Lung (tissue), 11 donors: ENCODE measurements at regions not wholly inside any gene's neighbourhood (a gene's known extent, or its start where the extent isn't known, plus 50 kb on each side); places are given as distances from the start of the nearest gene placed in this dataset.
A peak's percentile ranks its signal among the peaks of the same experiment; 100 is the strongest.
"Not testable (repeated sequence)": the region's sequence is repeated elsewhere in the genome, so short reads cannot be mapped to it uniquely, and the experiment has no call there.

Source experiments
- ATAC-seq: fragments of 200-7000 bp; cut with Tn5 transposase; one replicate; pipeline ENCODE4 v1.9.1; 2020; ENCODE audit warnings: moderate number of reproducible peaks; ENCODE audit not compliant: insufficient read depth, low FRiP score
- DNase-seq, 3 donors: peaks; one replicate each; pipeline ENCODE4 v3.0.0-alpha.2; 2013 to 2017
- H3K27ac ChIP-seq, 2 donors: one replicate each; pipeline ENCODE4 v1.5.1; 2013; ENCODE audit warnings: mild to moderate bottlenecking in 2 of 2, moderate library complexity in 2 of 2, control low read depth in 1 of 2, inconsistent platforms in 1 of 2, low read depth in 1 of 2, low read length in 1 of 2
- H3K27me3 ChIP-seq, 3 donors: one replicate each; pipeline ENCODE4 v1.5.1; 2013; ENCODE audit warnings: low read length in 2 of 3; ENCODE audit not compliant: control insufficient read depth in 3 of 3, insufficient read depth in 3 of 3
- H3K36me3 ChIP-seq, 4 donors: one replicate each; pipeline ENCODE4 v1.5.1; 2013; ENCODE audit warnings: low read length in 4 of 4, mild to moderate bottlenecking in 1 of 4, moderate library complexity in 1 of 4; ENCODE audit not compliant: control insufficient read depth in 4 of 4, insufficient read depth in 4 of 4
- H3K4me1 ChIP-seq, 5 donors: one replicate each; pipeline ENCODE4 v1.5.1; 2013; ENCODE audit warnings: low read length in 5 of 5, mild to moderate bottlenecking in 2 of 5, moderate library complexity in 1 of 5; ENCODE audit not compliant: control insufficient read depth in 5 of 5, insufficient read depth in 5 of 5
- H3K4me3 ChIP-seq: one replicate; pipeline ENCODE4 v1.5.1; 2013; ENCODE audit warnings: mild to moderate bottlenecking, control low read depth, moderate library complexity
- H3K9ac ChIP-seq, 2 donors: one replicate each; pipeline ENCODE4 v1.5.1; 2013; ENCODE audit warnings: low read length in 2 of 2, control low read depth in 1 of 2; ENCODE audit not compliant: insufficient read depth in 1 of 2
- H3K9me3 ChIP-seq, 4 donors: one replicate each; pipeline ENCODE4 v1.5.1; 2013; ENCODE audit warnings: low read length in 3 of 4, mild to moderate bottlenecking in 1 of 4, moderate library complexity in 1 of 4; ENCODE audit not compliant: control insufficient read depth in 4 of 4, insufficient read depth in 3 of 4
- CTCF ChIP-seq: IDR thresholded peaks from 2 replicates; pipeline ENCODE4 v1.5.1; 2012; ENCODE audit warnings: mild to moderate bottlenecking; ENCODE audit errors: control extremely low read depth, extremely low read depth
- WGBS, 2 donors: extraction: QIAGEN DNeasy Blood & Tissue Kit; methylation state at CpG; one replicate each; pipeline ENCODE4 v1.1.7; 2013; 5-methylcytosine and 5-hydroxymethylcytosine counted together
- donor health status: control.
- donor health status: control.
- donor health status: Bipolar disorder and iron deficiency.
- donor health status: healthy.
- donor health status: DM: yes; HTN: yes; CAD: no.

GRCh38 chr6:86331919-86332318, 605.4 kb upstream of the HTR1E start:
- Histone ChIP-seq H3K9me3 (no peaks in the 10 kb centered on the region), H3K27ac (no peak overlapping the region), H3K9ac (no peak overlapping the region), H3K27me3 (no peaks in the 10 kb centered on the region), H3K4me1 (peaks cover 0 to 22% (median 3%) of the 10 kb centered on the region in 5 donors), H3K4me3 (no peak overlapping the region), H3K36me3 (no peaks in the 10 kb centered on the region)
- WGBS, 2 donors: 36 to 51% methylated on average over 5 of the region's 5 CpGs
- DNase-seq (peak in 2 of 3 donors; percentile 29 to 69), ATAC-seq (no peak)
- no peak for TF ChIP-seq CTCF

GRCh38 chr6:86331265-86331840, 606.0 kb upstream of the HTR1E start:
- ATAC-seq: no peak
- Histone ChIP-seq H3K4me1 (peaks cover 0 to 22% (median 3%) of the 10 kb centered on the region in 5 donors), H3K9me3 (no peaks in the 10 kb centered on the region), H3K27ac (no peak overlapping the region), H3K9ac (no peak overlapping the region), H3K4me3 (no peak overlapping the region), H3K27me3 (no peaks in the 10 kb centered on the region), H3K36me3 (no peaks in the 10 kb centered on the region)
- peak; percentile 63 to 98 (median 97) for DNase-seq
- no peak for TF ChIP-seq CTCF
- WGBS, 2 donors: 22 to 33% methylated on average over 3 of the region's 3 CpGs

- 76 to 86% methylated on average over 4 of the region's 4 CpGs for WGBS, 2 donors
- TF ChIP-seq CTCF: no peak
- Histone ChIP-seq H3K27me3 (no peaks in the 10 kb centered on the region), H3K27ac (no peak overlapping the region), H3K9ac (no peak overlapping the region), H3K4me1 (no peaks in the 10 kb centered on the region), H3K36me3 (no peaks in the 10 kb centered on the region), H3K9me3 (peaks cover 0 to 14% (median under 1%) of the 10 kb centered on the region in 4 donors), H3K4me3 (no peak overlapping the region)
- ATAC-seq (no peak), DNase-seq (no peak)
Observed at GRCh38 chr6:86306210-86306609, 631.1 kb upstream of the HTR1E start.

- no peaks in the 10 kb centered on the region for H3K4me1 ChIP-seq
- DNase-seq (no peak), ATAC-seq (no peak)
- no peak overlapping the region for H3K9ac ChIP-seq
- H3K27ac ChIP-seq: no peak overlapping the region
- no peaks in the 10 kb centered on the region for H3K36me3 ChIP-seq
- H3K4me3 ChIP-seq: no peak overlapping the region
- no peaks in the 10 kb centered on the region for H3K27me3 ChIP-seq
- peaks cover 0 to 10% (median 0%) of the 10 kb centered on the region in 4 donors for H3K9me3 ChIP-seq
- TF ChIP-seq CTCF: no peak
Observed at GRCh38 chr6:86285876-86286275, 643.2 kb upstream of the SYNCRIP start.

- not testable (repeated sequence) for ATAC-seq, H3K27me3 ChIP-seq, H3K9ac ChIP-seq, H3K4me3 ChIP-seq, H3K27ac ChIP-seq, H3K36me3 ChIP-seq, DNase-seq, H3K4me1 ChIP-seq
- WGBS, 2 donors: 89 to 94% methylated on average over 22 of the region's 22 CpGs
- H3K9me3 ChIP-seq: peaks cover 0 to 10% (median 0%) of the 10 kb centered on the region in 4 donors
Observed at GRCh38 chr6:86284809-86285480, 642.3 kb upstream of the SYNCRIP start.
